GM23338 (cell line): ENCODE measurements at regions not wholly inside any gene's neighbourhood (a gene's known extent, or its start where the extent isn't known, plus 50 kb on each side); places are given as distances from the start of the nearest gene placed in this dataset.

Source experiments
- CREB1 ChIP-seq: fragments of 250-450 bp; sonication (Bioruptor Pico); IDR thresholded peaks from 2 replicates; pipeline ENCODE4 v1.5.0; 2020; ENCODE audit warnings: low read depth, mild to moderate bottlenecking, moderate library complexity
- CTCF ChIP-seq, 2 experiments: fragments of 200-600 bp in 1 of 2; sonication (generic) in 1 of 2; conservative IDR thresholded peaks; 2 replicates each; pipeline versions ENCODE4 v1.5.1 to v1.6.1; 2016 to 2017; ENCODE audit warnings: antibody characterized with exemption in 2 of 2, low read depth in 2 of 2, mild to moderate bottlenecking in 2 of 2, moderate library complexity in 1 of 2
- EZH2 ChIP-seq: fragments of 200-600 bp; sonication (generic); IDR thresholded peaks from one replicate; pipeline ENCODE4 v1.8.0; 2017; ENCODE audit warnings: antibody characterized with exemption, mild to moderate bottlenecking, low read depth; ENCODE audit not compliant: unreplicated experiment
- EZH2phosphoT487 ChIP-seq: fragments of 200-600 bp; sonication (generic); IDR thresholded peaks from one replicate; pipeline ENCODE4 v1.8.1; 2018; ENCODE audit warnings: antibody characterized with exemption; ENCODE audit not compliant: unreplicated experiment
- JUNB ChIP-seq: IDR thresholded peaks from one replicate; pipeline ENCODE4 v1.6.1; 2016; ENCODE audit warnings: antibody characterized with exemption; ENCODE audit not compliant: unreplicated experiment
- NANOG ChIP-seq: IDR thresholded peaks from 2 replicates; pipeline ENCODE4 v1.6.1; 2016; ENCODE audit warnings: antibody characterized with exemption, borderline replicate concordance
- POLR2AphosphoS5 ChIP-seq: IDR thresholded peaks from 2 replicates; pipeline ENCODE4 v1.6.1; 2016; ENCODE audit warnings: antibody characterized with exemption, low read depth
- REST ChIP-seq: IDR thresholded peaks from one replicate; pipeline ENCODE4 v1.6.1; 2018; ENCODE audit warnings: antibody characterized with exemption; ENCODE audit not compliant: unreplicated experiment
- STAT1 ChIP-seq: IDR thresholded peaks from one replicate; pipeline ENCODE4 v1.6.1; 2016; ENCODE audit warnings: antibody characterized with exemption; ENCODE audit not compliant: unreplicated experiment
- ZNF114 ChIP-seq: fragments of 250-450 bp; sonication (Bioruptor Pico); IDR thresholded peaks from 2 replicates; pipeline ENCODE4 v1.5.0; 2020; ENCODE audit warnings: mild to moderate bottlenecking, moderate library complexity
- ZNF331 ChIP-seq: fragments of 250-450 bp; sonication (Bioruptor Pico); IDR thresholded peaks from 2 replicates; pipeline ENCODE4 v1.5.0; 2020; ENCODE audit warnings: low read depth, mild to moderate bottlenecking, moderate library complexity
- ZNF462 ChIP-seq: fragments of 250-450 bp; sonication (Bioruptor Pico); IDR thresholded peaks from 2 replicates; pipeline ENCODE4 v1.5.0; 2020; ENCODE audit warnings: mild to moderate bottlenecking, moderate library complexity
- TF ChIP-seq, protein P1 (sequence below): IDR thresholded peaks from 2 replicates; pipeline ENCODE4 v1.6.1; 2016; ENCODE audit warnings: antibody characterized with exemption

DNA sequence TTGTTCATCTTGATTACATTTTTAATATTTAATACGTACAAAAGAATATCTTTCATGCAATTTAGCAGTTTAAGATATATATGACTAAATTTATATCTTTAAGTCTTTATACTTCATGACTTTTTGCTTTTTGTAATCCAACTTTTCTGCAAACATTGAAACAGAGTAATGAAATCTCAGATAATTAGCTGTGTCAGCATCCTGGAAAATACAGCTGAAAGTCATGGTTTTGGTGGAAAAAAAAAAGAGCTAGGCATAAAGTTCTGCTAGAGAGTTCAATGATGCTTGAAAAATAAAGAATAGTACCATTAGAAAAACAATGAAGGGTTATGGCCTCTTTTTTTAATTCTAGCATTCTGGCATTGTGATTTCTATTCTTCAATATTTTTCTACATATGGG lies 387.4 kb upstream of the ROBO2 start:
- TF ChIP-seq ZNF114 (CRISPR knock-in tag) (no peak), EZH2phosphoT487 (no peak), CTCF (conservative IDR thresholded peaks at IDR 0.05; ENCODE audit: low read depth in 2 of 2) (no peak), REST (no peak), EZH2 (no peak), POLR2AphosphoS5 (no peak), STAT1 (no peak), CREB1 (CRISPR knock-in tag) (no peak), ZNF462 (CRISPR knock-in tag) (no peak), JUNB (no peak), ZNF331 (CRISPR knock-in tag) (no peak), NANOG (no peak)
- TF ChIP-seq, protein P1, sequence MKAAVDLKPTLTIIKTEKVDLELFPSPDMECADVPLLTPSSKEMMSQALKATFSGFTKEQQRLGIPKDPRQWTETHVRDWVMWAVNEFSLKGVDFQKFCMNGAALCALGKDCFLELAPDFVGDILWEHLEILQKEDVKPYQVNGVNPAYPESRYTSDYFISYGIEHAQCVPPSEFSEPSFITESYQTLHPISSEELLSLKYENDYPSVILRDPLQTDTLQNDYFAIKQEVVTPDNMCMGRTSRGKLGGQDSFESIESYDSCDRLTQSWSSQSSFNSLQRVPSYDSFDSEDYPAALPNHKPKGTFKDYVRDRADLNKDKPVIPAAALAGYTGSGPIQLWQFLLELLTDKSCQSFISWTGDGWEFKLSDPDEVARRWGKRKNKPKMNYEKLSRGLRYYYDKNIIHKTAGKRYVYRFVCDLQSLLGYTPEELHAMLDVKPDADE, result no peak
